H1 (cell line): ENCODE measurements at regions not wholly inside any gene's neighbourhood (a gene's known extent, or its start where the extent isn't known, plus 50 kb on each side); places are given as distances from the start of the nearest gene placed in this dataset.

Source experiments
- CTCF ChIA-PET: fragments of 300-600 bp; sonication (Branson Sonifier 250); formaldehyde crosslinking; loops from one replicate; lab custom pipeline; 2021; ENCODE audit not compliant: partially characterized antibody; lab: Charles Lee
- POLR2A ChIA-PET: fragments of 300-600 bp; sonication (Branson Sonifier 250); formaldehyde crosslinking; loops from one replicate; lab custom pipeline; 2021; ENCODE audit warnings: inconsistent platforms; ENCODE audit not compliant: partially characterized antibody; lab: Charles Lee
- DNase-seq, 2 experiments: peaks; one replicate each; pipeline versions ENCODE4 v3.0.0 to v3.0.0-alpha.2; 2010 to 2022; ENCODE audit warnings: low spot score in 2 of 2, low read depth in 1 of 2, mixed read lengths in 1 of 2
- FAIRE-seq: peaks from 2 replicates; lab custom pipeline; 2011; peaks lifted over from hg19 to GRCh38; lab: Jason Lieb, UNC
- H2AFZ ChIP-seq: 2 replicates; pipeline ENCODE4 v1.8.1; 2012; ENCODE audit warnings: low read length, inconsistent platforms
- H2AK5ac ChIP-seq: 2 replicates; pipeline ENCODE4 v1.6.1; 2013; ENCODE audit warnings: low read depth, low read length
- H2BK120ac ChIP-seq: replicated peaks from 2 replicates; pipeline ENCODE3; 2013; ENCODE audit warnings: low read depth, low read length, inconsistent platforms
- H2BK12ac ChIP-seq: 2 replicates; pipeline ENCODE4 v1.6.1; 2013; ENCODE audit warnings: low read depth, low read length
- H2BK15ac ChIP-seq: 2 replicates; pipeline ENCODE4 v1.6.1; 2013; ENCODE audit warnings: low read length
- H2BK20ac ChIP-seq: 2 replicates; pipeline ENCODE4 v1.6.1; 2013; ENCODE audit warnings: low read length
- H2BK5ac ChIP-seq: 2 replicates; pipeline ENCODE4 v1.6.1; 2013; ENCODE audit warnings: low read depth, low read length
- H3K14ac ChIP-seq: 2 replicates; pipeline ENCODE4 v1.6.1; 2013; ENCODE audit warnings: inconsistent platforms; ENCODE audit not compliant: insufficient read length
- H3K18ac ChIP-seq: 2 replicates; pipeline ENCODE4 v1.6.1; 2013; ENCODE audit warnings: low read length; ENCODE audit errors: extremely low read depth
- H3K23ac ChIP-seq: 2 replicates; pipeline ENCODE4 v1.6.1; 2013; ENCODE audit warnings: inconsistent platforms; ENCODE audit not compliant: insufficient read length
- H3K23me2 ChIP-seq: 2 replicates; pipeline ENCODE4 v1.6.1; 2013; ENCODE audit warnings: low read depth, low read length
- H3K27ac ChIP-seq: 2 replicates; pipeline ENCODE4 v1.6.1; 2011; ENCODE audit warnings: low read depth, low read length, inconsistent platforms
- H3K27me3 ChIP-seq, 4 experiments: replicated peaks in 1 of 4; 1 replicate in 1 of 4; 2 replicates in 3 of 4; pipeline versions ENCODE4 v1.6.1 to v1.8.1; 2011 to 2013; ENCODE audit warnings: low read length in 3 of 4, mild to moderate bottlenecking in 3 of 4, inconsistent platforms in 2 of 4, mixed read lengths in 2 of 4, moderate library complexity in 1 of 4; ENCODE audit not compliant: control insufficient read depth in 3 of 4, insufficient read depth in 3 of 4; ENCODE audit errors: extremely low read depth in 1 of 4
- H3K36me3 ChIP-seq, 4 experiments: 2 replicates each; pipeline versions ENCODE4 v1.6.1 to v1.8.1; 2011 to 2013; ENCODE audit warnings: mild to moderate bottlenecking in 4 of 4, low read length in 3 of 4, moderate library complexity in 2 of 4, control low read depth in 1 of 4, inconsistent platforms in 1 of 4; ENCODE audit not compliant: insufficient read depth in 4 of 4, control insufficient read depth in 2 of 4
- H3K4ac ChIP-seq: replicated peaks from 2 replicates; pipeline ENCODE3; 2013; ENCODE audit warnings: low read length, low read depth, mixed read lengths, inconsistent platforms; ENCODE audit not compliant: insufficient read length
- H3K4me1 ChIP-seq, 4 experiments: replicated peaks in 1 of 4; 1 replicate in 1 of 4; 2 replicates in 3 of 4; pipeline versions ENCODE4 v1.6.1 to v1.8.1; 2011 to 2013; ENCODE audit warnings: low read length in 3 of 4, inconsistent platforms in 2 of 4, mixed read lengths in 1 of 4; ENCODE audit not compliant: insufficient read depth in 4 of 4, control insufficient read depth in 3 of 4
- H3K4me2 ChIP-seq, 2 experiments: 2 replicates each; pipeline versions ENCODE4 v1.6.1 to v1.8.1; 2011 to 2013; ENCODE audit warnings: low read depth in 2 of 2, low read length in 2 of 2, control low read depth in 1 of 2, inconsistent platforms in 1 of 2, mild to moderate bottlenecking in 1 of 2; ENCODE audit not compliant: insufficient read depth in 1 of 2
- H3K4me3 ChIP-seq, 4 experiments: fragments of 200-600, 300-600 bp in 1 of 4; sonication (generic), shearing (Covaris generic), sonication (Bioruptor Twin) in 1 of 4; 2 replicates each; pipeline versions ENCODE4 v1.5.1 to v1.8.1; 2011 to 2016; ENCODE audit warnings: low read length in 4 of 4, low read depth in 3 of 4, control low read depth in 2 of 4, inconsistent platforms in 2 of 4, mild to moderate bottlenecking in 2 of 4, mixed read lengths in 1 of 4, moderate library complexity in 1 of 4; ENCODE audit not compliant: insufficient read depth in 2 of 4; ENCODE audit errors: extremely low read depth in 1 of 4
- H3K56ac ChIP-seq: replicated peaks from 2 replicates; pipeline ENCODE3; 2013; ENCODE audit warnings: low read depth, mild to moderate bottlenecking, mixed read lengths, low read length, inconsistent platforms; ENCODE audit not compliant: insufficient read length
- H3K79me1 ChIP-seq: 2 replicates; pipeline ENCODE4 v1.6.1; 2013; ENCODE audit warnings: low read depth, low read length, control low read depth
- H3K79me2 ChIP-seq, 2 experiments: 2 replicates each; pipeline versions ENCODE4 v1.6.1 to v1.8.1; 2012 to 2013; ENCODE audit warnings: low read length in 2 of 2, mild to moderate bottlenecking in 2 of 2, inconsistent platforms in 1 of 2; ENCODE audit not compliant: insufficient read depth in 2 of 2, control insufficient read depth in 1 of 2
- H3K9ac ChIP-seq, 4 experiments: replicated peaks in 1 of 4; 1 replicate in 1 of 4; 2 replicates in 3 of 4; pipeline versions ENCODE4 v1.6.1 to v1.8.1; 2011 to 2013; ENCODE audit warnings: low read depth in 3 of 4, low read length in 3 of 4, control low read depth in 2 of 4, mild to moderate bottlenecking in 2 of 4, moderate library complexity in 2 of 4, inconsistent platforms in 1 of 4; ENCODE audit errors: extremely low read depth in 1 of 4
- H3K9me3 ChIP-seq, 2 experiments: 2 replicates each; pipeline versions ENCODE4 v1.6.1 to v1.8.1; 2012 to 2013; ENCODE audit warnings: mild to moderate bottlenecking in 2 of 2, moderate library complexity in 2 of 2, control low read depth in 1 of 2, inconsistent platforms in 1 of 2, low read depth in 1 of 2, low read length in 1 of 2, mixed read lengths in 1 of 2; ENCODE audit not compliant: insufficient read depth in 2 of 2
- H4K20me1 ChIP-seq, 2 experiments: replicated peaks in 1 of 2; 2 replicates each; pipeline versions ENCODE3 to v1.8.1; 2011 to 2013; ENCODE audit warnings: inconsistent platforms in 2 of 2, low read length in 2 of 2, mild to moderate bottlenecking in 1 of 2; ENCODE audit not compliant: insufficient read depth in 2 of 2, control insufficient read depth in 1 of 2
- H4K5ac ChIP-seq: 2 replicates; pipeline ENCODE4 v1.6.1; 2013; ENCODE audit warnings: low read length, low read depth, mixed read lengths, inconsistent platforms; ENCODE audit not compliant: insufficient read length
- H4K8ac ChIP-seq: 2 replicates; pipeline ENCODE4 v1.8.0; 2013; ENCODE audit warnings: mild to moderate bottlenecking, moderate library complexity, low read length, inconsistent platforms; ENCODE audit not compliant: insufficient read depth; ENCODE audit errors: extremely low read depth
- H4K91ac ChIP-seq: replicated peaks from 2 replicates; pipeline ENCODE3; 2013; ENCODE audit warnings: low read length, mixed read lengths, inconsistent platforms; ENCODE audit not compliant: insufficient read length
- BACH1 ChIP-seq: IDR thresholded peaks from 2 replicates; pipeline ENCODE4 v1.6.1; 2012; ENCODE audit warnings: low read length, improper control_type of control experiment
- EZH2 ChIP-seq: fragments of 200-600 bp; sonication (generic); IDR thresholded peaks from 2 replicates; pipeline ENCODE4 v1.7.1; 2012; ENCODE audit warnings: low read depth, mild to moderate bottlenecking, moderate library complexity, low read length, inconsistent platforms; ENCODE audit not compliant: severe bottlenecking
- FOSL1 ChIP-seq: IDR thresholded peaks from 2 replicates; pipeline ENCODE4 v1.6.1; 2011; ENCODE audit warnings: mild to moderate bottlenecking, low read depth, low read length, moderate library complexity; ENCODE audit not compliant: insufficient read depth
- HDAC2 ChIP-seq, 2 experiments: fragments of 300-600 bp in 1 of 2; sonication (generic) in 1 of 2; IDR thresholded peaks; 2 replicates each; pipeline ENCODE4 v1.6.1; 2011 to 2012; ENCODE audit warnings: low read depth in 2 of 2, low read length in 2 of 2, mild to moderate bottlenecking in 2 of 2, moderate library complexity in 2 of 2, borderline replicate concordance in 1 of 2, inconsistent platforms in 1 of 2
- KDM1A ChIP-seq: fragments of 200-600, 300-600 bp; sonication (generic); IDR thresholded peaks from 2 replicates; pipeline ENCODE4 v1.7.1; 2016; ENCODE audit warnings: mild to moderate bottlenecking, low read length, borderline replicate concordance
- POLR2A ChIP-seq, 2 experiments: IDR thresholded peaks; 1 replicate in 1 of 2; 2 replicates in 1 of 2; pipeline ENCODE4 v1.6.1; 2011; ENCODE audit warnings: low read depth in 2 of 2, low read length in 2 of 2, mild to moderate bottlenecking in 2 of 2; ENCODE audit errors: control extremely low read depth in 1 of 2
- POU5F1 ChIP-seq: IDR thresholded peaks from 2 replicates; pipeline ENCODE4 v1.6.1; 2011; ENCODE audit warnings: low read depth, mild to moderate bottlenecking, low read length, moderate library complexity
- YY1 ChIP-seq: IDR thresholded peaks from 2 replicates; pipeline ENCODE4 v1.6.1; 2011; ENCODE audit warnings: low read depth, mild to moderate bottlenecking, low read length
- WGBS, 2 experiments: shearing (Covaris generic) in 1 of 2; methylation state at CpG; one replicate each; pipeline versions ENCODE4 v1.1.6 to v1.1.7; 2013 to 2015; ENCODE audit warnings: low lambda C conversion rate in 2 of 2, mixed read lengths in 2 of 2, inconsistent platforms in 1 of 2, low coverage in 1 of 2, missing lambda C conversion rate in 1 of 2; ENCODE audit not compliant: insufficient replicate concordance in 2 of 2, insufficient coverage in 1 of 2, insufficient read length in 1 of 2; ENCODE audit errors: extremely low coverage in 1 of 2, missing lambda C conversion rate in 1 of 2; 5-methylcytosine and 5-hydroxymethylcytosine counted together

DNA sequence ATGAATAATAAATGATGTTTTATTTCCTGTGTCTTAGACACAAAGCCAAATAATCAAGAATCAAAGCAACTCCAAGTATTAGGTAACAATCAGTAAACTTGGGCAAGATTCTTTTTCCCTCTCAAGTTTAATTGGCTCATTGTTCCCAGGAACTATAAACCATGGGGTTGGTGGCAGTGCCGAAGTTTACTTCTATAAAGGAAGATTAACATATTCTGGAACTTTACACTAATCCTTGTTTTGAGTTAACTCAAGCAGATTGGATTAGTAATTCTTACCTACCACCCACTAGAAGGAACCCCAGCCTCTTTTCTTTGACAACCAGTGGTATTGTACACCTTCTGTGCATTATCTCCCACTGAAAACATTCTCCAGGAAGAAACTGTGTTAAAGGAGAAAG lies 197.1 kb downstream of the EXOC5 start:
- H3K9ac ChIP-seq, result no peak overlapping the region
- DNase-seq (no peak), FAIRE-seq (no peak)
- no peak overlapping the region for H2BK20ac ChIP-seq
- H3K4me2 ChIP-seq, result no peak overlapping the region
- ChIA-PET CTCF (interaction anchor here (1.4 kb wide), 1 partner anchor 111 kb away, joined by 4 read pairs; no protein-coding TSS in a partner anchor), POLR2A (no interaction called here)
- H3K36me3 ChIP-seq, result no peaks in the 10 kb centered on the region
- H3K27me3 ChIP-seq, result no peaks in the 10 kb centered on the region
- H4K8ac ChIP-seq, result no peak overlapping the region
- no peak overlapping the region for H3K23ac ChIP-seq
- no peak overlapping the region for H3K4ac ChIP-seq
- H2BK5ac ChIP-seq, result no peak overlapping the region
- H2BK12ac ChIP-seq, result no peak overlapping the region
- H3K4me3 ChIP-seq, result no peak overlapping the region
- no peaks in the 10 kb centered on the region; the same call in 1 of the 2 replicates for H3K23me2 ChIP-seq
- no peaks in the 10 kb centered on the region for H3K79me1 ChIP-seq
- no peaks in the 10 kb centered on the region for H4K20me1 ChIP-seq
- H2BK120ac ChIP-seq, result no peak overlapping the region
- H3K18ac ChIP-seq, result no peak overlapping the region
- 89% methylated on average over 1 of the region's 1 CpG; no CpG with 5 or more reads in 1 of the 2 experiments for WGBS, 2 experiments
- no peaks in the 10 kb centered on the region for H3K9me3 ChIP-seq
- no peak overlapping the region for H2BK15ac ChIP-seq
- no peak overlapping the region for H3K56ac ChIP-seq
- no peak overlapping the region for H4K5ac ChIP-seq
- H3K4me1 ChIP-seq, result peaks cover 0 to 9% (median 1%) of the 10 kb centered on the region in 4 experiments; a peak in 2 of 7 replicates
- H4K91ac ChIP-seq, result no peak overlapping the region
- H2AFZ ChIP-seq, result no peak overlapping the region
- H3K79me2 ChIP-seq, result no peaks in the 10 kb centered on the region
- no peak overlapping the region for H3K14ac ChIP-seq
- H2AK5ac ChIP-seq, result no peak overlapping the region
- H3K27ac ChIP-seq, result no peak overlapping the region
- no peak for TF ChIP-seq HDAC2 (IDR thresholded peaks at IDR 0.05; ENCODE audit: borderline replicate concordance in 1 of 2, low read depth in 2 of 2, low read length in 2 of 2)
- TF ChIP-seq KDM1A, result no peak
- no peak for TF ChIP-seq BACH1
- TF ChIP-seq POLR2A (IDR thresholded peaks at IDR 0.05; ENCODE audit: control extremely low read depth in 1 of 2, low read depth in 2 of 2, low read length in 2 of 2), result no peak
- no peak for TF ChIP-seq EZH2
- no peak for TF ChIP-seq FOSL1
- no peak for TF ChIP-seq POU5F1
- TF ChIP-seq YY1, result no peak
